ENCODE measurements at regions not wholly inside any gene's neighbourhood (a gene's known extent, or its start where the extent isn't known, plus 50 kb on each side); places are given as distances from the start of the nearest gene placed in this dataset.

DNA sequence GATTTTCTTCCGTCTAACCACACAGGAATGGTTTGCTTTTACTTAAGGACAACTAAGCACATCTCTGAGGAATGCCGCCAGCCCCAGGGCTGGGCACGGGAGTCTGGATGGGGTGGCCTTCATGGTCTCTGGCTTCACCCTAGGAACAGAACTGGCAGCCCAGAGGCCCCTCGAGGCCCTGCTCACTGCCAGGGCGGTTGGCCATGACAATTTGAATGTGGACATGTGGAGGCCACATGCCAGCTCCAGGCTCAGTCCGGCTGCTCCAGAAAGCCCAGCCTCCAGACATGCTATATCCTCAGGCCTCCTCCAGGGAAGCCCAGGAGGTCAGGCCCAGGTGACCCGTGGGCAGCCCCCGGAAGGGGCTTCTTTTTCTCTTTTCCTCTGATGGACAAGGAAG, 84.0 kb upstream of the FGF3 start:
- no peak for TF ChIP-seq CTCF (conservative IDR thresholded peaks at IDR 0.05)
- no peak overlapping the region for H3K27ac ChIP-seq

GRCh38 chr11:69904161-69904973, 85.2 kb upstream of the FGF3 start:
- no peak overlapping the region for H3K27ac ChIP-seq
- TF ChIP-seq CTCF (conservative IDR thresholded peaks at IDR 0.05), result no peak

DNA sequence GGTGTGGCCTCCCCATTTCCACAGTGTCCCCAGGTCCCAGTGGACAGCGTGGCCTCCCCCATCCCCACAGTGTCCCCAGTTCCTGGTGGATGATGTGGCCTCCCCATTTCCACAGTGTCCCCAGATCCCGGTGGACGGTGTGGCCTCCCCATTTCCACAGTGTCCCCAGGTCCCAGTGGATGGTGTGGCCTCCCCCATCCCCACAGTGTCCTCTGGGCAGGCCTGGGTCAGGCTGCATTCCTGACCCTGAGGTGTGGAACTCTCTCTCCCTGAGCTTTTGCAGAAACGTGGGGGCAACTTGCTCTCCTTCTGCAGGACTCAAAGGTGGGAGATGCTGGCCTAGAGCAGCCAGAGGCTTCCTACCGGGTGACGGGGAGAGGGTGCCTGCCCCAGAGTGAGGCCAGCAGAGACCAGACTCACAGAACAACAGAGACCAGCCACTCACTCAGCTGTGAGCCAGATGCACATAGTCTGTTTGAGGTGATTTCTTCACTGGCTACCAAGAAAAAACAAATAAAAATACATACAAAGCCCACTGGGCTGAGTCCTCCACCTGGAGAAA, 85.8 kb upstream of the FGF3 start:
- H3K27ac ChIP-seq, result no peak overlapping the region
- no peak for TF ChIP-seq CTCF (conservative IDR thresholded peaks at IDR 0.05)

GRCh38 chr11:69905611-69906452, 86.6 kb upstream of the FGF3 start:
- TF ChIP-seq CTCF (conservative IDR thresholded peaks at IDR 0.05), result no peak
- no peak overlapping the region for H3K27ac ChIP-seq

DNA sequence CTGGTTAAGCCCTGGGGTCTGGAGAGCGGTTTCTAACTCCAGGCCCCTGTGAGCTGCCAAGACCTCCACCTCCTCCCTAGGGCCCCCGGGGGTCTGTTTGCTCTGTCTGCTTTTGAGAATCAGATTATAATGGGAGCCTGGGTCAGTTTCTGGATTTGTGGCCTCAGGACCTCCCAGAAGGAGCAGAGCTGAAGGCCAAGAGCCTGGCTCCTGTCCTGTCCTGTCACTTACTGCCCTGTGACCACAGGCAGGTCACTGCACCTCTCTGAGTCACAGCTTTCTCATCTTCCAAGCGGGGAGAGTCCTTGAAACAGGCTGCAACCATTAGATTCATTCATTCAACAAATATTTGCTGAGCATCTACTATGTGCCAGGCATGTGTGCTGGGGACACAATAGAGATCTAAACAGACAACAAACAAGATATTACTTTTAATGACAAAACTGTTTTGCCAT, 87.3 kb upstream of the FGF3 start:
- TF ChIP-seq CTCF (conservative IDR thresholded peaks at IDR 0.05), result no peak
- H3K27ac ChIP-seq, result no peak overlapping the region

- H3K27ac ChIP-seq, result no peak overlapping the region
- no peak for TF ChIP-seq CTCF (conservative IDR thresholded peaks at IDR 0.05)
Observed at GRCh38 chr11:69907611-69908010, 88.4 kb upstream of the FGF3 start.

Measured in VCaP (cell line).